Panc1 (cell line): ENCODE measurements at regions not wholly inside any gene's neighbourhood (a gene's known extent, or its start where the extent isn't known, plus 50 kb on each side); places are given as distances from the start of the nearest gene placed in this dataset.

ENCODE experiments used
- POLR2AphosphoS5 ChIP-seq: IDR thresholded peaks from 2 replicates; pipeline ENCODE4 v1.6.1; 2012; ENCODE audit warnings: mild to moderate bottlenecking, low read depth, low read length, moderate library complexity
- TF ChIP-seq, protein P1 (sequence below): fragments of 450-650 bp; IDR thresholded peaks from 2 replicates; pipeline ENCODE4 v1.5.1; 2017; ENCODE audit warnings: mild to moderate bottlenecking
- TF ChIP-seq, protein P2 (sequence below), 2 experiments: IDR thresholded peaks; 2 replicates each; pipeline ENCODE4 v1.6.1; 2011 to 2012; ENCODE audit warnings: low read depth in 2 of 2, control low read depth in 1 of 2, low read length in 1 of 2, mild to moderate bottlenecking in 1 of 2, moderate library complexity in 1 of 2; ENCODE audit not compliant: insufficient read depth in 1 of 2

DNA sequence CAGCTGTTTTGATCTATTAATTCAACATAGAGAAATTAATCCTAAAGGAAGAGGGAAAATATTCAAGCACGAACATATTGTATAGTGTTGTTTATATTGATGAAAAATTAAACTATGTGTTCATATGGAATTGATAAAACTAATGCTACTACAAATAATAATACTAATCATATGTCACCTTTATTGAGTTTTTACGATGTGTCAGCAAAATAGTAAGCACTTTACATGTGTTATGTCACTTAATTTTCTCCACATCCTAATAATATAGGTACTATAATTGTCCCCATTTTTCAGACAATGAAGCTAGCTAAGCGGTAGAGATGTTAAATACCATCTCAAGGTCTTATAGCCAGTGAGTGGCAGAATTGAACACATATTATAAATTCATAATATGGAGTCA, 2008.5 kb upstream of the WWC1 start:
- TF ChIP-seq, protein P1, sequence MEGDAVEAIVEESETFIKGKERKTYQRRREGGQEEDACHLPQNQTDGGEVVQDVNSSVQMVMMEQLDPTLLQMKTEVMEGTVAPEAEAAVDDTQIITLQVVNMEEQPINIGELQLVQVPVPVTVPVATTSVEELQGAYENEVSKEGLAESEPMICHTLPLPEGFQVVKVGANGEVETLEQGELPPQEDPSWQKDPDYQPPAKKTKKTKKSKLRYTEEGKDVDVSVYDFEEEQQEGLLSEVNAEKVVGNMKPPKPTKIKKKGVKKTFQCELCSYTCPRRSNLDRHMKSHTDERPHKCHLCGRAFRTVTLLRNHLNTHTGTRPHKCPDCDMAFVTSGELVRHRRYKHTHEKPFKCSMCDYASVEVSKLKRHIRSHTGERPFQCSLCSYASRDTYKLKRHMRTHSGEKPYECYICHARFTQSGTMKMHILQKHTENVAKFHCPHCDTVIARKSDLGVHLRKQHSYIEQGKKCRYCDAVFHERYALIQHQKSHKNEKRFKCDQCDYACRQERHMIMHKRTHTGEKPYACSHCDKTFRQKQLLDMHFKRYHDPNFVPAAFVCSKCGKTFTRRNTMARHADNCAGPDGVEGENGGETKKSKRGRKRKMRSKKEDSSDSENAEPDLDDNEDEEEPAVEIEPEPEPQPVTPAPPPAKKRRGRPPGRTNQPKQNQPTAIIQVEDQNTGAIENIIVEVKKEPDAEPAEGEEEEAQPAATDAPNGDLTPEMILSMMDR: no peak
- TF ChIP-seq, protein P2, sequence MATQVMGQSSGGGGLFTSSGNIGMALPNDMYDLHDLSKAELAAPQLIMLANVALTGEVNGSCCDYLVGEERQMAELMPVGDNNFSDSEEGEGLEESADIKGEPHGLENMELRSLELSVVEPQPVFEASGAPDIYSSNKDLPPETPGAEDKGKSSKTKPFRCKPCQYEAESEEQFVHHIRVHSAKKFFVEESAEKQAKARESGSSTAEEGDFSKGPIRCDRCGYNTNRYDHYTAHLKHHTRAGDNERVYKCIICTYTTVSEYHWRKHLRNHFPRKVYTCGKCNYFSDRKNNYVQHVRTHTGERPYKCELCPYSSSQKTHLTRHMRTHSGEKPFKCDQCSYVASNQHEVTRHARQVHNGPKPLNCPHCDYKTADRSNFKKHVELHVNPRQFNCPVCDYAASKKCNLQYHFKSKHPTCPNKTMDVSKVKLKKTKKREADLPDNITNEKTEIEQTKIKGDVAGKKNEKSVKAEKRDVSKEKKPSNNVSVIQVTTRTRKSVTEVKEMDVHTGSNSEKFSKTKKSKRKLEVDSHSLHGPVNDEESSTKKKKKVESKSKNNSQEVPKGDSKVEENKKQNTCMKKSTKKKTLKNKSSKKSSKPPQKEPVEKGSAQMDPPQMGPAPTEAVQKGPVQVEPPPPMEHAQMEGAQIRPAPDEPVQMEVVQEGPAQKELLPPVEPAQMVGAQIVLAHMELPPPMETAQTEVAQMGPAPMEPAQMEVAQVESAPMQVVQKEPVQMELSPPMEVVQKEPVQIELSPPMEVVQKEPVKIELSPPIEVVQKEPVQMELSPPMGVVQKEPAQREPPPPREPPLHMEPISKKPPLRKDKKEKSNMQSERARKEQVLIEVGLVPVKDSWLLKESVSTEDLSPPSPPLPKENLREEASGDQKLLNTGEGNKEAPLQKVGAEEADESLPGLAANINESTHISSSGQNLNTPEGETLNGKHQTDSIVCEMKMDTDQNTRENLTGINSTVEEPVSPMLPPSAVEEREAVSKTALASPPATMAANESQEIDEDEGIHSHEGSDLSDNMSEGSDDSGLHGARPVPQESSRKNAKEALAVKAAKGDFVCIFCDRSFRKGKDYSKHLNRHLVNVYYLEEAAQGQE (IDR thresholded peaks at IDR 0.05; ENCODE audit: insufficient read depth in 1 of 2, low read depth in 2 of 2, low read length in 1 of 2): no peak
- TF ChIP-seq POLR2AphosphoS5: no peak
